Neutrophil (primary cell): ENCODE measurements at regions not wholly inside any gene's neighbourhood (a gene's known extent, or its start where the extent isn't known, plus 50 kb on each side); places are given as distances from the start of the nearest gene placed in this dataset.

Experiments
- H3K27ac ChIP-seq: fragments of 200-600 bp; sonication (generic); 2 replicates; pipeline ENCODE4 v1.5.1; 2016; ENCODE audit warnings: mild to moderate bottlenecking, moderate library complexity
- H3K27me3 ChIP-seq: fragments of 200-600 bp; sonication (generic); 2 replicates; pipeline ENCODE4 v1.6.0; 2016; ENCODE audit warnings: mild to moderate bottlenecking
- H3K36me3 ChIP-seq: fragments of 200-600 bp; sonication (generic); 2 replicates; pipeline ENCODE4 v1.5.1; 2017
- H3K4me1 ChIP-seq, 2 experiments: fragments of 200-600 bp in 1 of 2; sonication (generic) in 1 of 2; 1 replicate in 1 of 2; 2 replicates in 1 of 2; pipeline versions ENCODE4 v1.5.1 to v1.6.1; 2013 to 2016; ENCODE audit warnings: low read depth in 1 of 2, low read length in 1 of 2, mild to moderate bottlenecking in 1 of 2, moderate library complexity in 1 of 2; ENCODE audit not compliant: control insufficient read depth in 1 of 2, insufficient read depth in 1 of 2
- H3K4me3 ChIP-seq, 2 experiments: fragments of 200-600 bp in 1 of 2; sonication (generic) in 1 of 2; 1 replicate in 1 of 2; 2 replicates in 1 of 2; pipeline ENCODE4 v1.5.1; 2013 to 2016; ENCODE audit warnings: low read depth in 1 of 2, low read length in 1 of 2, mild to moderate bottlenecking in 1 of 2, moderate library complexity in 1 of 2
- H3K9me3 ChIP-seq: fragments of 200-600 bp; sonication (generic); 2 replicates; pipeline ENCODE4 v1.5.1; 2016
- CTCF ChIP-seq: fragments of 200-600 bp; sonication (generic); IDR thresholded peaks from 2 replicates; pipeline ENCODE4 v1.5.1; 2016; ENCODE audit warnings: antibody characterized with exemption

DNA sequence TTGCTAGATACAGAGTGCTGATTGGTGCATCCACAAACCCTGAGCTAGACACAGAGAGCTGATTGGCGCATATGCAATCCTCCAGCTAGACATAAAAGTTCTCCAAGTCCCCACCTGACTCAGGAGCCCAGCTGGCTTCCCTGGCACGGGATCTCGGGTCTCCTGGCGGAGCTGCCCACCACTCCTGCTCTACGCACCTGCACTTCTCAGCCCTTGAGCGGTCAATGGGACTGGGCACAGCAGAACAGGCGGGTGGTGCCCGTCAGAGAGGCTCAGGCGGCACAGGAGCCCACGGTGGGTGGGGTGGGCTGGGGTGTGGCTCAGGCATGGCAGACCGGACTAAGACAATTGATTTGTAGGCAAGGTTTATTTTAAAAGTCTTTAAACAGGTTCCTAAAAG lies 1365.5 kb downstream of the FAM181B start:
- no peak for TF ChIP-seq CTCF
- no peaks in the 10 kb centered on the region for H3K4me1 ChIP-seq
- no peaks in the 10 kb centered on the region for H3K27me3 ChIP-seq
- H3K27ac ChIP-seq: no peak overlapping the region
- H3K4me3 ChIP-seq: no peak overlapping the region
- no peaks in the 10 kb centered on the region for H3K36me3 ChIP-seq
- H3K9me3 ChIP-seq: no peaks in the 10 kb centered on the region

- H3K27me3 ChIP-seq: no peaks in the 10 kb centered on the region
- no peaks in the 10 kb centered on the region for H3K4me1 ChIP-seq
- H3K9me3 ChIP-seq: no peaks in the 10 kb centered on the region
- H3K4me3 ChIP-seq: no peak overlapping the region
- no peak for TF ChIP-seq CTCF
- no peak overlapping the region for H3K27ac ChIP-seq
- no peaks in the 10 kb centered on the region for H3K36me3 ChIP-seq
Observed at GRCh38 chr11:81365496-81365895, 1368.2 kb downstream of the FAM181B start.

- Histone ChIP-seq H3K9me3 (no peaks in the 10 kb centered on the region), H3K27me3 (no peaks in the 10 kb centered on the region), H3K4me1 (no peaks in the 10 kb centered on the region), H3K36me3 (no peaks in the 10 kb centered on the region), H3K4me3 (no peak overlapping the region), H3K27ac (no peak overlapping the region)
- no peak for TF ChIP-seq CTCF
Observed at GRCh38 chr11:81359476-81359875, 1374.2 kb downstream of the FAM181B start.

GRCh38 chr11:81345609-81346008 lies 1388.1 kb downstream of the FAM181B start:
- Histone ChIP-seq H3K27me3 (no peaks in the 10 kb centered on the region), H3K4me3 (no peak overlapping the region), H3K9me3 (no peaks in the 10 kb centered on the region), H3K36me3 (no peaks in the 10 kb centered on the region), H3K4me1 (no peaks in the 10 kb centered on the region), H3K27ac (no peak overlapping the region)
- TF ChIP-seq CTCF: no peak

- no peaks in the 10 kb centered on the region for H3K27me3 ChIP-seq
- no peaks in the 10 kb centered on the region for H3K9me3 ChIP-seq
- TF ChIP-seq CTCF: no peak
Observed at GRCh38 chr11:81342966-81343365, 1390.7 kb downstream of the FAM181B start.

DNA sequence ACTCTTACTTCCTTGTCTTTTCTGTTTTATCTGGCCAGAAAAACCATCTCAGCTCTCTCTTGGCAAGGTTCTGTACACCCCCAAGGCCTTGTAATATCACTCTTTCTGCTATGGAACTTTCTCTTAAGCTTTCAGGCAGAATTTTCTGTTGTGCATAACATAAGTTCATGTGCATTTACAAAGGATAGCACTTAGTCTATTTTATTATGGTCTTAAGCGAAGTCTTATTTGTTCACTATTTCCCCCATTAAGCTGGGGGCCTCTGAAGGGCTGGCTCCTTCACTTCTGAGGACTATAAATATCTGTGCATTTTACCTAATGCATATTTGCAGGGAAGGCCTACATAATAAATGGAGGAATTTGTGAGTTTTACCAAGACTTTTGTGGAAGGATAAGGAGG lies 1393.4 kb downstream of the FAM181B start:
- Histone ChIP-seq H3K27ac (no peak overlapping the region), H3K36me3 (no peaks in the 10 kb centered on the region), H3K27me3 (no peaks in the 10 kb centered on the region), H3K4me1 (no peaks in the 10 kb centered on the region), H3K4me3 (no peak overlapping the region), H3K9me3 (no peaks in the 10 kb centered on the region)
- TF ChIP-seq CTCF: no peak

More at GRCh38 chr11:81342966-81343365, 1390.7 kb downstream of the FAM181B start:
- Histone ChIP-seq H3K4me1 (no peaks in the 10 kb centered on the region), H3K4me3 (no peak overlapping the region), H3K36me3 (no peaks in the 10 kb centered on the region), H3K27ac (no peak overlapping the region)
